SIG-M5 treated with dmso at 0.1 percent for 504 hours (cell line): ENCODE measurements at regions not wholly inside any gene's neighbourhood (a gene's known extent, or its start where the extent isn't known, plus 50 kb on each side); places are given as distances from the start of the nearest gene placed in this dataset.

ENCODE experiments used
- DNase-seq: peaks from one replicate; lab custom pipeline; 2025; ENCODE audit not compliant: unreplicated experiment; lab: John Stamatoyannopoulos, UW

GRCh38 chr15:58235961-58236360 lies 97.8 kb downstream of the AQP9 start:
- no peak for DNase-seq

GRCh38 chr15:58240191-58240932 lies 102.2 kb downstream of the AQP9 start:
- no peak for DNase-seq

- DNase-seq = no peak
These were observed 103.7 kb downstream of the AQP9 start for GRCh38 chr15:58241872-58242271.

GRCh38 chr15:58243070-58243469 lies 104.9 kb downstream of the AQP9 start:
- DNase-seq = peak; percentile 2

GRCh38 chr15:58244536-58244935 lies 106.4 kb downstream of the AQP9 start:
- DNase-seq = no peak

GRCh38 chr15:58246041-58246440 lies 107.9 kb downstream of the AQP9 start:
- DNase-seq = no peak

- peak; percentile 82 for DNase-seq
These were observed 110.0 kb downstream of the AQP9 start for GRCh38 chr15:58247855-58248842.

- no peak for DNase-seq
These were observed 111.6 kb downstream of the AQP9 start for GRCh38 chr15:58249646-58250312.

GRCh38 chr15:58252586-58253323 lies 114.6 kb downstream of the AQP9 start:
- no peak for DNase-seq

GRCh38 chr15:58257776-58258325 lies 119.7 kb downstream of the AQP9 start:
- DNase-seq = no peak

- no peak for DNase-seq
These were observed 120.5 kb downstream of the AQP9 start for GRCh38 chr15:58258501-58259292.

GRCh38 chr15:58260205-58260724 lies 122.1 kb downstream of the AQP9 start:
- DNase-seq = no peak

- no peak for DNase-seq
These were observed 122.6 kb downstream of the AQP9 start for GRCh38 chr15:58260725-58261267.

GRCh38 chr15:58261368-58261767 lies 123.2 kb downstream of the AQP9 start:
- DNase-seq = no peak

- DNase-seq = no peak
These were observed 126.1 kb downstream of the AQP9 start for GRCh38 chr15:58264053-58264971.

- no peak for DNase-seq
These were observed 128.9 kb downstream of the AQP9 start for GRCh38 chr15:58267051-58267450.

- no peak for DNase-seq
These were observed 130.6 kb downstream of the AQP9 start for GRCh38 chr15:58268746-58269267.
